DOHH2 (cell line): ENCODE measurements at regions not wholly inside any gene's neighbourhood (a gene's known extent, or its start where the extent isn't known, plus 50 kb on each side); places are given as distances from the start of the nearest gene placed in this dataset.

Experiments
- H3F3A ChIP-seq: fragments of 200-600 bp; sonication (generic), shearing (Covaris generic); 2 replicates; pipeline ENCODE4 v1.6.0; 2016; ENCODE audit warnings: antibody characterized with exemption, mild to moderate bottlenecking; ENCODE audit not compliant: control insufficient read depth, insufficient read depth
- H3K27ac ChIP-seq: fragments of 200-600 bp; sonication (generic); 2 replicates; pipeline ENCODE4 v1.5.1; 2014; ENCODE audit warnings: low read depth, mild to moderate bottlenecking, low read length, moderate library complexity
- H3K27me3 ChIP-seq: fragments of 200-600 bp; sonication (generic); 2 replicates; pipeline ENCODE4 v1.6.1; 2014; ENCODE audit warnings: mild to moderate bottlenecking, low read length, mixed read lengths; ENCODE audit not compliant: control insufficient read depth
- H3K36me3 ChIP-seq: fragments of 200-600 bp; sonication (generic); 2 replicates; pipeline ENCODE4 v1.6.1; 2014; ENCODE audit warnings: mild to moderate bottlenecking, low read length, moderate library complexity, mixed read lengths; ENCODE audit not compliant: control insufficient read depth
- H3K4me1 ChIP-seq: fragments of 200-600 bp; sonication (generic); 2 replicates; pipeline ENCODE4 v1.6.1; 2014; ENCODE audit warnings: mild to moderate bottlenecking, low read length, mixed read lengths; ENCODE audit not compliant: control insufficient read depth
- H3K4me2 ChIP-seq: fragments of 200-600 bp; sonication (generic); 2 replicates; pipeline ENCODE4 v1.6.0; 2014; ENCODE audit warnings: mild to moderate bottlenecking, low read length, moderate library complexity
- H3K4me3 ChIP-seq: fragments of 200-600 bp; sonication (generic); 2 replicates; pipeline ENCODE4 v1.5.1; 2014; ENCODE audit warnings: mild to moderate bottlenecking, low read length, mixed read lengths
- H3K79me2 ChIP-seq: fragments of 200-600 bp; sonication (generic); 2 replicates; pipeline ENCODE4 v1.6.1; 2014; ENCODE audit warnings: mild to moderate bottlenecking, low read length, mixed read lengths; ENCODE audit not compliant: control insufficient read depth
- H3K9me2 ChIP-seq: fragments of 200-600 bp; sonication (generic); replicated peaks from 2 replicates; pipeline ENCODE4 v1.6.1; 2014; ENCODE audit warnings: mild to moderate bottlenecking, low read length, mixed read lengths; ENCODE audit not compliant: control insufficient read depth
- H3K9me3 ChIP-seq: fragments of 200-600 bp; sonication (generic); 2 replicates; pipeline ENCODE4 v1.6.1; 2014; ENCODE audit warnings: antibody characterized with exemption, low read length, mixed read lengths; ENCODE audit not compliant: control insufficient read depth, insufficient read depth
- H4K20me1 ChIP-seq: fragments of 200-600 bp; sonication (generic); 2 replicates; pipeline ENCODE4 v1.6.0; 2014; ENCODE audit warnings: low read depth, mild to moderate bottlenecking, antibody characterized with exemption, low read length, moderate library complexity; ENCODE audit not compliant: control insufficient read depth, insufficient read depth
- CTCF ChIP-seq: fragments of 200-600 bp; sonication (generic); IDR thresholded peaks from one replicate; pipeline ENCODE4 v1.5.1; 2014; ENCODE audit warnings: antibody characterized with exemption, mild to moderate bottlenecking, low read depth, low read length; ENCODE audit not compliant: poor library complexity, severe bottlenecking
- EZH2phosphoT487 ChIP-seq: fragments of 200-600 bp; sonication (generic); IDR thresholded peaks from 2 replicates; pipeline ENCODE4 v1.6.1; 2017; ENCODE audit warnings: borderline replicate concordance, mild to moderate bottlenecking, antibody characterized with exemption, low read length, moderate library complexity, mixed read lengths

GRCh38 chr22:27214691-27215090 lies 557.3 kb downstream of the MIAT start:
- H3K27ac ChIP-seq = no peak overlapping the region
- H3K4me2 ChIP-seq = no peak overlapping the region
- TF ChIP-seq CTCF (no peak), EZH2phosphoT487 (no peak)
- no peaks in the 10 kb centered on the region for H3K9me2 ChIP-seq
- H4K20me1 ChIP-seq = no peaks in the 10 kb centered on the region
- H3K9me3 ChIP-seq = no peaks in the 10 kb centered on the region
- no peaks in the 10 kb centered on the region for H3K27me3 ChIP-seq
- H3K4me1 ChIP-seq = no peaks in the 10 kb centered on the region
- H3K79me2 ChIP-seq = no peaks in the 10 kb centered on the region
- no peaks in the 10 kb centered on the region for H3K36me3 ChIP-seq
- no peaks in the 10 kb centered on the region for H3F3A ChIP-seq
- no peak overlapping the region for H3K4me3 ChIP-seq

- no peaks in the 10 kb centered on the region for H3K79me2 ChIP-seq
- H3K9me3 ChIP-seq = no peaks in the 10 kb centered on the region
- H3K4me3 ChIP-seq = no peak overlapping the region
- H3K9me2 ChIP-seq = no peaks in the 10 kb centered on the region
- no peaks in the 10 kb centered on the region for H3K27me3 ChIP-seq
- no peak overlapping the region for H3K4me2 ChIP-seq
- H3K36me3 ChIP-seq = no peaks in the 10 kb centered on the region
- no peaks in the 10 kb centered on the region for H4K20me1 ChIP-seq
- TF ChIP-seq EZH2phosphoT487 = no peak
- no peak for TF ChIP-seq CTCF
- no peak overlapping the region for H3K27ac ChIP-seq
- no peaks in the 10 kb centered on the region for H3F3A ChIP-seq
- no peaks in the 10 kb centered on the region for H3K4me1 ChIP-seq
These were observed 558.5 kb downstream of the MIAT start for GRCh38 chr22:27215871-27216270.

DNA sequence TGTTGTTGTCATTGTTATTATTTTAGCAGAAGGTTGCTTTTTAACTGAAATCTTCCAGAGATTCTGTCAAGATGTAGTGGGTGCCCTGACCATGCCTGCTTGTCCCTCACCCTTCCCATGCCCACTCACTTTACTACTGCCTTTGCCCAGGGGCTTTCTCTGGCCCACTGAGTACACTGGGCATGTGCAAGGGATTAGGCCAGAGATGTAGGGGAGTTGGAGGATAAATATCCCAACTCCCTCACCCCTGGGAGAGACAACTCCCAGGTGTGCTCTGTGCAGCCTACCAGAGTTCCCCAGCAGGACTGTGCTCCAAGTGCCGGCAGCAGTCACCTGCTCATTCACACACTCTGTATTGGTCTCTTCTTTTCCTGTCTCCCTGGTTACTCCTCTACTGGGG lies 559.1 kb downstream of the MIAT start:
- Histone ChIP-seq H3K4me3 (no peak overlapping the region), H3K4me1 (no peaks in the 10 kb centered on the region), H3K36me3 (no peaks in the 10 kb centered on the region), H3K4me2 (no peak overlapping the region), H4K20me1 (no peaks in the 10 kb centered on the region), H3F3A (no peaks in the 10 kb centered on the region), H3K27me3 (no peaks in the 10 kb centered on the region), H3K9me2 (no peaks in the 10 kb centered on the region), H3K27ac (no peak overlapping the region), H3K9me3 (no peaks in the 10 kb centered on the region), H3K79me2 (no peaks in the 10 kb centered on the region)
- TF ChIP-seq EZH2phosphoT487 = no peak
- TF ChIP-seq CTCF = no peak

- no peaks in the 10 kb centered on the region for H4K20me1 ChIP-seq
- no peaks in the 10 kb centered on the region for H3K79me2 ChIP-seq
- H3K4me2 ChIP-seq = no peak overlapping the region
- no peak overlapping the region for H3K4me3 ChIP-seq
- no peaks in the 10 kb centered on the region for H3K27me3 ChIP-seq
- H3K36me3 ChIP-seq = no peaks in the 10 kb centered on the region
- no peaks in the 10 kb centered on the region for H3F3A ChIP-seq
- H3K27ac ChIP-seq = no peak overlapping the region
- H3K9me2 ChIP-seq = no peaks in the 10 kb centered on the region
- no peaks in the 10 kb centered on the region for H3K9me3 ChIP-seq
- TF ChIP-seq EZH2phosphoT487 = no peak
- no peak for TF ChIP-seq CTCF
- no peaks in the 10 kb centered on the region for H3K4me1 ChIP-seq
These were observed 559.8 kb downstream of the MIAT start for GRCh38 chr22:27217154-27217553.
